DOHH2 (cell line): ENCODE measurements at regions not wholly inside any gene's neighbourhood (a gene's known extent, or its start where the extent isn't known, plus 50 kb on each side); places are given as distances from the start of the nearest gene placed in this dataset.

Source experiments
- H3F3A ChIP-seq: fragments of 200-600 bp; sonication (generic), shearing (Covaris generic); 2 replicates; pipeline ENCODE4 v1.6.0; 2016; ENCODE audit warnings: antibody characterized with exemption, mild to moderate bottlenecking; ENCODE audit not compliant: control insufficient read depth, insufficient read depth
- H3K27ac ChIP-seq: fragments of 200-600 bp; sonication (generic); 2 replicates; pipeline ENCODE4 v1.5.1; 2014; ENCODE audit warnings: low read depth, mild to moderate bottlenecking, low read length, moderate library complexity
- H3K27me3 ChIP-seq: fragments of 200-600 bp; sonication (generic); 2 replicates; pipeline ENCODE4 v1.6.1; 2014; ENCODE audit warnings: mild to moderate bottlenecking, low read length, mixed read lengths; ENCODE audit not compliant: control insufficient read depth
- H3K36me3 ChIP-seq: fragments of 200-600 bp; sonication (generic); 2 replicates; pipeline ENCODE4 v1.6.1; 2014; ENCODE audit warnings: mild to moderate bottlenecking, low read length, moderate library complexity, mixed read lengths; ENCODE audit not compliant: control insufficient read depth
- H3K4me1 ChIP-seq: fragments of 200-600 bp; sonication (generic); 2 replicates; pipeline ENCODE4 v1.6.1; 2014; ENCODE audit warnings: mild to moderate bottlenecking, low read length, mixed read lengths; ENCODE audit not compliant: control insufficient read depth
- H3K4me2 ChIP-seq: fragments of 200-600 bp; sonication (generic); 2 replicates; pipeline ENCODE4 v1.6.0; 2014; ENCODE audit warnings: mild to moderate bottlenecking, low read length, moderate library complexity
- H3K4me3 ChIP-seq: fragments of 200-600 bp; sonication (generic); 2 replicates; pipeline ENCODE4 v1.5.1; 2014; ENCODE audit warnings: mild to moderate bottlenecking, low read length, mixed read lengths
- H3K79me2 ChIP-seq: fragments of 200-600 bp; sonication (generic); 2 replicates; pipeline ENCODE4 v1.6.1; 2014; ENCODE audit warnings: mild to moderate bottlenecking, low read length, mixed read lengths; ENCODE audit not compliant: control insufficient read depth
- H3K9me2 ChIP-seq: fragments of 200-600 bp; sonication (generic); replicated peaks from 2 replicates; pipeline ENCODE4 v1.6.1; 2014; ENCODE audit warnings: mild to moderate bottlenecking, low read length, mixed read lengths; ENCODE audit not compliant: control insufficient read depth
- H3K9me3 ChIP-seq: fragments of 200-600 bp; sonication (generic); 2 replicates; pipeline ENCODE4 v1.6.1; 2014; ENCODE audit warnings: antibody characterized with exemption, low read length, mixed read lengths; ENCODE audit not compliant: control insufficient read depth, insufficient read depth
- H4K20me1 ChIP-seq: fragments of 200-600 bp; sonication (generic); 2 replicates; pipeline ENCODE4 v1.6.0; 2014; ENCODE audit warnings: low read depth, mild to moderate bottlenecking, antibody characterized with exemption, low read length, moderate library complexity; ENCODE audit not compliant: control insufficient read depth, insufficient read depth
- EZH2phosphoT487 ChIP-seq: fragments of 200-600 bp; sonication (generic); IDR thresholded peaks from 2 replicates; pipeline ENCODE4 v1.6.1; 2017; ENCODE audit warnings: borderline replicate concordance, mild to moderate bottlenecking, antibody characterized with exemption, low read length, moderate library complexity, mixed read lengths
- TF ChIP-seq, protein P1 (sequence below): fragments of 200-600 bp; sonication (generic); IDR thresholded peaks from one replicate; pipeline ENCODE4 v1.5.1; 2014; ENCODE audit warnings: antibody characterized with exemption, mild to moderate bottlenecking, low read depth, low read length; ENCODE audit not compliant: poor library complexity, severe bottlenecking

DNA sequence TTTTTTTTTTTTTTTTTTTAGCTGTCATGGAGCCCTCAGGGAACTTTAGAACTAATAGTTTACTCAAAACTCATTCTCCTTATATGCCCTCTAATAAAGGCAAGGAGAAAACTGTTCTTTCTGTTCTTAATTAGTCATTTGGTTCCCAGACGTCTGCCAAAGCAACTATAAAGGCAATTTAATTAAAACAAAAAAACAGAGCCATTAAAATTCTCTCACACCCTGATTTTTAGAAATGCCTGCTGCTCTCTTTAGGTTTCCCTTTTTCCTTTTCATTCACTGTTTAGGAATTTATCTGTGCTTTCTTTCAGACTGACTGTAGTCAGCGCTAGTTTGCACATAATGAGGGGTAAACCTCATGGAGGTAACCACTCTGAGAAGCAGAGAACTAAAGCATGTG, 463.6 kb upstream of the THRB start:
- Histone ChIP-seq H3K36me3 (no peaks in the 10 kb centered on the region), H4K20me1 (no peaks in the 10 kb centered on the region), H3K4me3 (no peak overlapping the region), H3K9me2 (no peaks in the 10 kb centered on the region), H3K27me3 (no peaks in the 10 kb centered on the region), H3K4me1 (no peaks in the 10 kb centered on the region), H3F3A (no peaks in the 10 kb centered on the region), H3K9me3 (no peaks in the 10 kb centered on the region), H3K27ac (no peak overlapping the region), H3K79me2 (no peaks in the 10 kb centered on the region), H3K4me2 (no peak overlapping the region)
- no peak for TF ChIP-seq EZH2phosphoT487
- TF ChIP-seq, protein P1, sequence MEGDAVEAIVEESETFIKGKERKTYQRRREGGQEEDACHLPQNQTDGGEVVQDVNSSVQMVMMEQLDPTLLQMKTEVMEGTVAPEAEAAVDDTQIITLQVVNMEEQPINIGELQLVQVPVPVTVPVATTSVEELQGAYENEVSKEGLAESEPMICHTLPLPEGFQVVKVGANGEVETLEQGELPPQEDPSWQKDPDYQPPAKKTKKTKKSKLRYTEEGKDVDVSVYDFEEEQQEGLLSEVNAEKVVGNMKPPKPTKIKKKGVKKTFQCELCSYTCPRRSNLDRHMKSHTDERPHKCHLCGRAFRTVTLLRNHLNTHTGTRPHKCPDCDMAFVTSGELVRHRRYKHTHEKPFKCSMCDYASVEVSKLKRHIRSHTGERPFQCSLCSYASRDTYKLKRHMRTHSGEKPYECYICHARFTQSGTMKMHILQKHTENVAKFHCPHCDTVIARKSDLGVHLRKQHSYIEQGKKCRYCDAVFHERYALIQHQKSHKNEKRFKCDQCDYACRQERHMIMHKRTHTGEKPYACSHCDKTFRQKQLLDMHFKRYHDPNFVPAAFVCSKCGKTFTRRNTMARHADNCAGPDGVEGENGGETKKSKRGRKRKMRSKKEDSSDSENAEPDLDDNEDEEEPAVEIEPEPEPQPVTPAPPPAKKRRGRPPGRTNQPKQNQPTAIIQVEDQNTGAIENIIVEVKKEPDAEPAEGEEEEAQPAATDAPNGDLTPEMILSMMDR = no peak

DNA sequence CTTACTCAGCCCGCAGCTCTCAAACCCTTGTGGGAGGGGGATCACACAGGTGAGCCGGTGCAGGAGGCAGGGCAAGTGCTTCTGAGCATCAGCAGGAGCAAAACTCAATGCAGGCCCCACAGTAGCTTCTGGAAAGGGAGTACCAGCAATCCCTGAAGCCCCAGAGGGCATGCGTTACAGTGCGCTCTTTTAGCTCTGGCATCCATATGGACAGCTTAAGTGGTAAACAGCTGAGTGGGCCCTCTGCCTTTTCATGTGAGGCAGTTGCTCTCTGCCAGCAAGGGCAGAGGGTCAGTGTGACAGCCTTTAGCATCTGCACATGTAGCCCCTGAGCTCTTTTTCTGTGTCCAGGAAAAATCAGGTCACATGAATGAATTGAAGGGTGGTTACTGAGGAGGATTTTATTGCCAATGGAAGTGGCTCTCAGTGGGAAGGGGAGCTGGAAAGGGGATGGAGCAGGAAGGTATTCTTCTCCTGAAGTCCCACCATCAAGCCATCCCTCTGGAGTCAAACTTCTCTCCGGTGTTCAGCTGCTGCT, 464.3 kb upstream of the THRB start:
- Histone ChIP-seq H3K9me3 (no peaks in the 10 kb centered on the region), H4K20me1 (no peaks in the 10 kb centered on the region), H3K4me3 (no peak overlapping the region), H3K4me2 (no peak overlapping the region), H3K4me1 (no peaks in the 10 kb centered on the region), H3K27me3 (no peaks in the 10 kb centered on the region), H3K36me3 (no peaks in the 10 kb centered on the region), H3K27ac (no peak overlapping the region), H3K79me2 (no peaks in the 10 kb centered on the region), H3K9me2 (no peaks in the 10 kb centered on the region), H3F3A (no peaks in the 10 kb centered on the region)
- TF ChIP-seq, protein P1 = no peak
- TF ChIP-seq EZH2phosphoT487 = no peak

DNA sequence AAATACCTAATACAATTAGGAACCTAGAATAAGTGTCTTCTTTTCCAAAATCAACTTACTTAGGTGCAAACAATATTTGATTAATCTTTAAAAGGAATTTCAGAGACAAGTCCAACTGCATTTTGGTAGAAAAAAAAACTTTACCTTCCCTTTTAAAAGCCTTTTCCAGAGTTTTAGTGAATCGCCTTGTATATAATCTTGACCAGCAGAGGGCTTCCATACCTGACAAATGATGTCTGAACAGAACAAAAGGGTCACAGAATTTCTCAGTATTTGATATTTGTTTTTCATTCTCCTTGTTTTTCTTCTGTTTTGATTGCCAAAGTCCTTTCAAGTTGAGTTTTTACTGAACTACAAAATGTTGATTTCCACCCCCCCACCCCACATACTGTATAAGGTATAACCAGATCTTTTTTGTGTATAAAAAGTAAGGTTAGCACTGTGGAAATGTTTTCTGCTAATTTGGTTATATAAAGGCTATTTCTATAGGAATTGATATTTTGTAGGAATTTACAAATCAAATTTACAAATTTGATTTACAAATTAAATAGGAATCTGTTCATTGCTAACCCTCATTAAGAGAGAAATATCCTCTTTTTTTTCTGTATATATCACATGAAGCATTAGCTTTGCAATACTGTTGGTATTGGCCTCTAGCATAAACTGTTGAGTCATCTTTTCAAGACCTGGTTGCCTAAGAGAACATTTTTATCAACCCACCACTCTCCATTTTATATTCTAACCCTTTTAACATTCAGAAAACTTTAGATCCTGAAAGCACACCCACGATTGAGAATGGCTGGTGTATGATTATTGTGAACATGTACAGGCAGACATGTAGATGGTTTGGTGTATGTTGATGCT, 464.1 kb upstream of the RARB start:
- Histone ChIP-seq H3K79me2 (no peaks in the 10 kb centered on the region), H3K4me3 (no peak overlapping the region), H4K20me1 (no peaks in the 10 kb centered on the region), H3K27ac (no peak overlapping the region), H3K4me2 (no peak overlapping the region), H3F3A (no peaks in the 10 kb centered on the region), H3K27me3 (no peaks in the 10 kb centered on the region), H3K9me3 (no peaks in the 10 kb centered on the region), H3K4me1 (no peaks in the 10 kb centered on the region), H3K9me2 (no peaks in the 10 kb centered on the region), H3K36me3 (no peaks in the 10 kb centered on the region)
- TF ChIP-seq, protein P1 = peak; percentile 61
- no peak for TF ChIP-seq EZH2phosphoT487
